CD4-positive, alpha-beta T cell (primary cell): ENCODE measurements at regions not wholly inside any gene's neighbourhood (a gene's known extent, or its start where the extent isn't known, plus 50 kb on each side); places are given as distances from the start of the nearest gene placed in this dataset.

Source experiments
- ATAC-seq: fragments of 200-7000 bp; cut with Tn5 transposase; one replicate; pipeline ENCODE4 v1.10.0; 2022; ENCODE audit warnings: mild to moderate bottlenecking; ENCODE audit not compliant: poor library complexity
- CTCF ChIA-PET: fragments of 350-600 bp; sonication (Branson Sonifier 250); formaldehyde crosslinking; loops from one replicate; lab custom pipeline; 2021; ENCODE audit warnings: antibody characterized with exemption, inconsistent platforms; lab: Charles Lee
- POLR2A ChIA-PET: fragments of 350-600 bp; sonication (Branson Sonifier 250); formaldehyde crosslinking; loops from one replicate; lab custom pipeline; 2021; ENCODE audit warnings: antibody characterized with exemption, inconsistent platforms; lab: Charles Lee
- DNase-seq, 14 experiments: peaks; one replicate each; pipeline ENCODE4 v3.0.0-alpha.2; 2013 to 2020; ENCODE audit warnings: mixed read lengths in 2 of 14
- H3K27ac ChIP-seq, 2 donors: one replicate each; pipeline versions ENCODE4 v1.5.1 to v1.7.0; 2013; ENCODE audit warnings: low read length in 2 of 2, low read depth in 1 of 2, mild to moderate bottlenecking in 1 of 2
- H3K27me3 ChIP-seq, 2 experiments: 1 replicate in 1 of 2; 2 replicates in 1 of 2; pipeline versions ENCODE4 v1.6.1 to v1.7.0; 2013; ENCODE audit warnings: low read length in 2 of 2, control low read depth in 1 of 2, mild to moderate bottlenecking in 1 of 2, moderate library complexity in 1 of 2; ENCODE audit not compliant: insufficient read depth in 2 of 2, control insufficient read depth in 1 of 2
- H3K36me3 ChIP-seq: one replicate; pipeline ENCODE4 v1.6.1; 2013; ENCODE audit warnings: low read length, control low read depth; ENCODE audit not compliant: insufficient read depth
- H3K4me1 ChIP-seq: one replicate; pipeline ENCODE4 v1.6.1; 2013; ENCODE audit warnings: low read length, control low read depth; ENCODE audit not compliant: insufficient read depth
- H3K4me3 ChIP-seq: one replicate; pipeline ENCODE4 v1.5.1; 2013; ENCODE audit warnings: mild to moderate bottlenecking, low read length, moderate library complexity
- H3K9me3 ChIP-seq, 2 experiments: 1 replicate in 1 of 2; 2 replicates in 1 of 2; pipeline versions ENCODE4 v1.6.1 to v1.7.0; 2013; ENCODE audit warnings: low read length in 2 of 2, mild to moderate bottlenecking in 2 of 2, control low read depth in 1 of 2, moderate library complexity in 1 of 2; ENCODE audit not compliant: control insufficient read depth in 1 of 2, insufficient read depth in 1 of 2
- H3K27ac Mint-ChIP-seq: one replicate; pipeline ENCODE4 v1.8.0; 2020; ENCODE audit warnings: mixed read lengths
- H3K27me3 Mint-ChIP-seq: one replicate; pipeline ENCODE4 v1.8.0; 2021; ENCODE audit warnings: mixed read lengths
- H3K36me3 Mint-ChIP-seq: one replicate; pipeline ENCODE4 v1.8.0; 2021; ENCODE audit warnings: low read depth, mixed read lengths
- H3K4me1 Mint-ChIP-seq: one replicate; pipeline ENCODE4 v1.8.0; 2021; ENCODE audit warnings: low read depth, mixed read lengths
- H3K4me3 Mint-ChIP-seq: one replicate; pipeline ENCODE4 v1.8.0; 2020; ENCODE audit warnings: mild to moderate bottlenecking, mixed read lengths
- H3K9me3 Mint-ChIP-seq: one replicate; pipeline ENCODE4 v1.8.0; 2020; ENCODE audit warnings: mixed read lengths
- intact Hi-C, 2 experiments: fragments of 100-400 bp; cut with DNase I in 1 of 2; cut with micrococcal nuclease in 1 of 2; formaldehyde crosslinking; loops; one replicate each; pipeline versions ENCODE4 v1.15.1 to v1.9.0; 2023 to 2025; cut with DNase I, micrococcal nuclease
- TF ChIP-seq, protein P1 (sequence below): fragments of 200-600 bp; IDR thresholded peaks from one replicate; pipeline ENCODE4 v1.8.0; 2022; ENCODE audit warnings: antibody characterized with exemption, mild to moderate bottlenecking

- DNase-seq (no peak), ATAC-seq (no peak)
- H3K9me3 Mint-ChIP-seq: no peaks in the 10 kb centered on the region
- H3K27me3 Mint-ChIP-seq: no peaks in the 10 kb centered on the region
- H3K36me3 Mint-ChIP-seq: no peaks in the 10 kb centered on the region
- Histone ChIP-seq H3K27me3 (no peaks in the 10 kb centered on the region), H3K4me1 (peaks cover 64% of the 10 kb centered on the region), H3K27ac (peak overlapping the region in 1 of 2 donors; percentile 11), H3K9me3 (peaks cover 0 to 4% of the 10 kb centered on the region in 2 experiments), H3K36me3 (no peaks in the 10 kb centered on the region), H3K4me3 (no peak overlapping the region)
- peak overlapping the region; percentile 21 for H3K27ac Mint-ChIP-seq
- H3K4me1 Mint-ChIP-seq: peaks cover 66% of the 10 kb centered on the region
- ChIA-PET POLR2A (interaction anchor here (0.6 to 1.1 kb wide), 2 partner anchors 12 to 519 kb away, joined by 3 read pairs; no protein-coding TSS in a partner anchor), CTCF (no interaction called here)
- TF ChIP-seq, protein P1, sequence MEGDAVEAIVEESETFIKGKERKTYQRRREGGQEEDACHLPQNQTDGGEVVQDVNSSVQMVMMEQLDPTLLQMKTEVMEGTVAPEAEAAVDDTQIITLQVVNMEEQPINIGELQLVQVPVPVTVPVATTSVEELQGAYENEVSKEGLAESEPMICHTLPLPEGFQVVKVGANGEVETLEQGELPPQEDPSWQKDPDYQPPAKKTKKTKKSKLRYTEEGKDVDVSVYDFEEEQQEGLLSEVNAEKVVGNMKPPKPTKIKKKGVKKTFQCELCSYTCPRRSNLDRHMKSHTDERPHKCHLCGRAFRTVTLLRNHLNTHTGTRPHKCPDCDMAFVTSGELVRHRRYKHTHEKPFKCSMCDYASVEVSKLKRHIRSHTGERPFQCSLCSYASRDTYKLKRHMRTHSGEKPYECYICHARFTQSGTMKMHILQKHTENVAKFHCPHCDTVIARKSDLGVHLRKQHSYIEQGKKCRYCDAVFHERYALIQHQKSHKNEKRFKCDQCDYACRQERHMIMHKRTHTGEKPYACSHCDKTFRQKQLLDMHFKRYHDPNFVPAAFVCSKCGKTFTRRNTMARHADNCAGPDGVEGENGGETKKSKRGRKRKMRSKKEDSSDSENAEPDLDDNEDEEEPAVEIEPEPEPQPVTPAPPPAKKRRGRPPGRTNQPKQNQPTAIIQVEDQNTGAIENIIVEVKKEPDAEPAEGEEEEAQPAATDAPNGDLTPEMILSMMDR: no peak
- peak overlapping the region; percentile 15 for H3K4me3 Mint-ChIP-seq
- intact Hi-C loops: no loop called here
These were observed 516.6 kb upstream of the JARID2 start for GRCh38 chr6:14729129-14729871.

DNA sequence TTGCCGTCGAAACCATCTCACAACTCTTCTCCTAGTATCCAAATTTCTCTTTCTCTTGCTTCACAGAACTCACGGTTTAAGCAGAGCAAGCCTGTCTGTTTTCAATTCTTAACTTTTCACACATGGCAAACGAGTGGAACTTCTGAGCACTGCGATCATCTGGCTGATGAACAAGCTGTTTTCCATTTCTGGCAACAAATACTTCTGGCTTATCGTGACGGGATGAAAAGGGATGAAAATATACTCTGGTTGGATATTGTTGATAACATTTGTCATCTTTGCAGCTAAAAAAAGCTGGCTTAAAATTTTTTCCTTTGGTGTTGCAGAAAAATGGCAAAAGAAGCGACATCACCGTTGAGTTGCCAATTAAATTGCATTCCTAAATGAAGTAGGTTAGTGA lies 515.2 kb upstream of the JARID2 start:
- Mint-ChIP-seq H3K27me3 (no peaks in the 10 kb centered on the region), H3K4me3 (no peak overlapping the region), H3K36me3 (no peaks in the 10 kb centered on the region), H3K4me1 (peaks cover 76% of the 10 kb centered on the region), H3K27ac (no peak overlapping the region), H3K9me3 (no peaks in the 10 kb centered on the region)
- Histone ChIP-seq H3K27me3 (no peaks in the 10 kb centered on the region), H3K4me1 (peaks cover 77% of the 10 kb centered on the region), H3K4me3 (no peak overlapping the region), H3K27ac (no peak overlapping the region), H3K9me3 (peaks cover 0 to 4% of the 10 kb centered on the region in 2 experiments), H3K36me3 (no peaks in the 10 kb centered on the region)
- POLR2A ChIA-PET: no interaction called here
- ATAC-seq (no peak), DNase-seq (no peak)
- TF ChIP-seq, protein P1: no peak
- intact Hi-C loops: loop anchor here in 1 of 2 experiments (10.0 kb wide), 1 partner anchor 96 kb away; no protein-coding TSS in a partner anchor
- CTCF ChIA-PET: no interaction called here

- no peak overlapping the region for H3K4me3 Mint-ChIP-seq
- Histone ChIP-seq H3K27me3 (no peaks in the 10 kb centered on the region), H3K27ac (no peak overlapping the region), H3K4me1 (peaks cover 77% of the 10 kb centered on the region), H3K36me3 (no peaks in the 10 kb centered on the region), H3K4me3 (no peak overlapping the region), H3K9me3 (peaks cover 0 to 4% of the 10 kb centered on the region in 2 experiments)
- H3K27ac Mint-ChIP-seq: peak overlapping the region; percentile 35
- CTCF ChIA-PET: no interaction called here
- TF ChIP-seq, protein P1: no peak
- POLR2A ChIA-PET: no interaction called here
- no peaks in the 10 kb centered on the region for H3K9me3 Mint-ChIP-seq
- intact Hi-C loops: loop anchor here in 1 of 2 experiments (10.0 kb wide), 1 partner anchor 97 kb away; no protein-coding TSS in a partner anchor
- peaks cover 83% of the 10 kb centered on the region for H3K4me1 Mint-ChIP-seq
- ATAC-seq (no peak), DNase-seq (no peak)
- no peaks in the 10 kb centered on the region for H3K27me3 Mint-ChIP-seq
- H3K36me3 Mint-ChIP-seq: no peaks in the 10 kb centered on the region
These were observed 514.3 kb upstream of the JARID2 start for GRCh38 chr6:14731611-14732010.
